OCI-LY3 (cell line): ENCODE measurements at regions not wholly inside any gene's neighbourhood (a gene's known extent, or its start where the extent isn't known, plus 50 kb on each side); places are given as distances from the start of the nearest gene placed in this dataset.

Experiments
- H2AFZ ChIP-seq: fragments of 200-600, 300-600 bp; shearing (Covaris generic); 2 replicates; pipeline ENCODE4 v1.6.0; 2014; ENCODE audit warnings: antibody characterized with exemption, low read depth, low read length
- H3K27ac ChIP-seq: fragments of 200-600, 300-600 bp; sonication (generic); 2 replicates; pipeline ENCODE4 v1.5.1; 2014; ENCODE audit warnings: mild to moderate bottlenecking, low read length, moderate library complexity, mixed read lengths
- H3K27me3 ChIP-seq: fragments of 200-600, 300-600 bp; sonication (generic); 2 replicates; pipeline ENCODE4 v1.6.1; 2014; ENCODE audit warnings: low read depth, low read length, mixed read lengths
- H3K36me3 ChIP-seq: fragments of 200-600, 300-600 bp; sonication (generic); replicated peaks from 2 replicates; pipeline ENCODE3; 2014; ENCODE audit warnings: low read depth, low read length, mixed read lengths
- H3K4me1 ChIP-seq: fragments of 300-600, 200-600 bp; sonication (generic); 2 replicates; pipeline ENCODE4 v1.6.1; 2014; ENCODE audit warnings: low read length, mixed read lengths
- H3K4me2 ChIP-seq: fragments of 200-600, 300-600 bp; sonication (generic); 2 replicates; pipeline ENCODE4 v1.6.1; 2014; ENCODE audit warnings: low read length, mixed read lengths
- H3K4me3 ChIP-seq: fragments of 300-600, 200-600 bp; sonication (generic); 2 replicates; pipeline ENCODE4 v1.5.1; 2014; ENCODE audit warnings: antibody characterized with exemption, mild to moderate bottlenecking, low read length, moderate library complexity
- H3K79me2 ChIP-seq: fragments of 300-600, 200-600 bp; shearing (Covaris generic); 2 replicates; pipeline ENCODE4 v1.6.1; 2014; ENCODE audit warnings: mild to moderate bottlenecking, low read length, mixed read lengths
- H3K9ac ChIP-seq: fragments of 300-600, 200-600 bp; shearing (Covaris generic); 2 replicates; pipeline ENCODE4 v1.6.0; 2014; ENCODE audit warnings: mild to moderate bottlenecking, low read length, moderate library complexity
- H3K9me3 ChIP-seq: fragments of 200-600, 300-600 bp; shearing (Covaris generic); 2 replicates; pipeline ENCODE4 v1.6.1; 2014; ENCODE audit warnings: low read length, mixed read lengths; ENCODE audit not compliant: insufficient read depth
- H4K20me1 ChIP-seq: fragments of 200-600, 300-600 bp; sonication (generic); 2 replicates; pipeline ENCODE4 v1.6.1; 2016; ENCODE audit warnings: low read length, mixed read lengths; ENCODE audit not compliant: insufficient read depth
- CTCF ChIP-seq: fragments of 200-600, 300-600 bp; sonication (generic); IDR thresholded peaks from 2 replicates; pipeline ENCODE4 v1.5.1; 2014; ENCODE audit warnings: antibody characterized with exemption, low read length, low read depth
- EZH2phosphoT487 ChIP-seq: fragments of 200-600 bp; shearing (Covaris generic); IDR thresholded peaks from 2 replicates; pipeline ENCODE4 v1.6.1; 2018; ENCODE audit warnings: antibody characterized with exemption, mixed run types, low read depth

GRCh38 chr3:73687106-73688004, 62.6 kb upstream of the PDZRN3 start:
- Histone ChIP-seq H3K4me3 (no peak overlapping the region), H3K4me1 (no peaks in the 10 kb centered on the region), H3K27me3 (no peaks in the 10 kb centered on the region), H2AFZ (no peak overlapping the region), H3K36me3 (no peaks in the 10 kb centered on the region), H4K20me1 (no peaks in the 10 kb centered on the region), H3K79me2 (no peaks in the 10 kb centered on the region), H3K27ac (no peak overlapping the region), H3K9ac (no peak overlapping the region), H3K9me3 (no peaks in the 10 kb centered on the region), H3K4me2 (no peak overlapping the region)
- TF ChIP-seq CTCF (no peak), EZH2phosphoT487 (no peak)

GRCh38 chr3:73685061-73685460, 60.3 kb upstream of the PDZRN3 start:
- TF ChIP-seq EZH2phosphoT487 (no peak), CTCF (no peak)
- H2AFZ ChIP-seq = no peak overlapping the region; the same call in 1 of the 2 replicates
- H3K4me2 ChIP-seq = no peak overlapping the region
- H3K4me3 ChIP-seq = no peak overlapping the region
- no peak overlapping the region for H3K9ac ChIP-seq
- no peaks in the 10 kb centered on the region for H3K4me1 ChIP-seq
- H4K20me1 ChIP-seq = no peaks in the 10 kb centered on the region
- no peaks in the 10 kb centered on the region for H3K27me3 ChIP-seq
- H3K27ac ChIP-seq = no peak overlapping the region
- no peaks in the 10 kb centered on the region for H3K9me3 ChIP-seq
- no peaks in the 10 kb centered on the region for H3K36me3 ChIP-seq
- H3K79me2 ChIP-seq = no peaks in the 10 kb centered on the region

GRCh38 chr3:73683706-73684105, 59.0 kb upstream of the PDZRN3 start:
- Histone ChIP-seq H3K27ac (no peak overlapping the region), H3K79me2 (no peaks in the 10 kb centered on the region), H2AFZ (no peak overlapping the region), H3K4me2 (no peak overlapping the region), H3K9ac (no peak overlapping the region), H3K27me3 (no peaks in the 10 kb centered on the region), H3K9me3 (no peaks in the 10 kb centered on the region), H3K4me1 (no peaks in the 10 kb centered on the region), H3K36me3 (no peaks in the 10 kb centered on the region), H3K4me3 (no peak overlapping the region), H4K20me1 (no peaks in the 10 kb centered on the region)
- TF ChIP-seq EZH2phosphoT487 = no peak
- TF ChIP-seq CTCF = no peak

- Histone ChIP-seq H3K27me3 (no peaks in the 10 kb centered on the region), H2AFZ (no peak overlapping the region), H4K20me1 (no peaks in the 10 kb centered on the region), H3K4me1 (no peaks in the 10 kb centered on the region), H3K27ac (no peak overlapping the region), H3K4me2 (no peak overlapping the region), H3K36me3 (no peaks in the 10 kb centered on the region), H3K4me3 (no peak overlapping the region), H3K79me2 (no peaks in the 10 kb centered on the region), H3K9me3 (no peaks in the 10 kb centered on the region), H3K9ac (no peak overlapping the region)
- TF ChIP-seq EZH2phosphoT487 = no peak
Observed at GRCh38 chr3:73681610-73682009, 56.9 kb upstream of the PDZRN3 start.
